Natural killer cell (primary cell): ENCODE measurements at regions not wholly inside any gene's neighbourhood (a gene's known extent, or its start where the extent isn't known, plus 50 kb on each side); places are given as distances from the start of the nearest gene placed in this dataset.

Source experiments
- ATAC-seq, 3 donors: fragments of 150-1000 bp in 2 of 3; fragments of 200-7000 bp in 1 of 3; cut with Tn5 transposase; 1 replicate in 1 of 3; 2 replicates in 2 of 3; pipeline ENCODE4 v1.10.0; 2021; ENCODE audit warnings: mild to moderate bottlenecking in 2 of 3, moderate library complexity in 2 of 3
- DNase-seq, 2 donors: peaks; one replicate each; pipeline versions ENCODE4 v3.0.0 to v3.0.0-alpha.2; 2013 to 2021; ENCODE audit warnings: mixed read lengths in 1 of 2
- H3K27ac ChIP-seq: one replicate; pipeline ENCODE4 v1.5.1; 2013; ENCODE audit warnings: mild to moderate bottlenecking, low read length
- H3K27me3 ChIP-seq: one replicate; pipeline ENCODE4 v1.6.1; 2013; ENCODE audit warnings: low read length; ENCODE audit not compliant: control insufficient read depth, insufficient read depth
- H3K36me3 ChIP-seq: one replicate; pipeline ENCODE4 v1.6.1; 2013; ENCODE audit warnings: low read length; ENCODE audit not compliant: control insufficient read depth, insufficient read depth
- H3K4me1 ChIP-seq: one replicate; pipeline ENCODE4 v1.6.1; 2013; ENCODE audit warnings: low read length; ENCODE audit not compliant: control insufficient read depth, insufficient read depth
- H3K4me3 ChIP-seq: one replicate; pipeline ENCODE4 v1.5.1; 2013; ENCODE audit warnings: low read length
- H3K9me3 ChIP-seq: one replicate; pipeline ENCODE4 v1.6.1; 2013; ENCODE audit warnings: low read length; ENCODE audit not compliant: control insufficient read depth, insufficient read depth
- H3K27ac Mint-ChIP-seq, 2 donors: one replicate each; pipeline ENCODE4 v1.8.0; 2022; ENCODE audit warnings: mild to moderate bottlenecking in 2 of 2, mixed read lengths in 2 of 2, moderate library complexity in 1 of 2
- H3K27me3 Mint-ChIP-seq, 2 donors: one replicate each; pipeline ENCODE4 v1.8.0; 2022; ENCODE audit warnings: low read depth in 2 of 2, mixed read lengths in 2 of 2
- H3K36me3 Mint-ChIP-seq: one replicate; pipeline ENCODE4 v1.8.0; 2022; ENCODE audit warnings: mixed read lengths
- H3K4me1 Mint-ChIP-seq, 2 donors: one replicate each; pipeline ENCODE4 v1.8.0; 2022; ENCODE audit warnings: mixed read lengths in 2 of 2
- H3K4me3 Mint-ChIP-seq: one replicate; pipeline ENCODE4 v1.8.0; 2022; ENCODE audit warnings: mild to moderate bottlenecking, moderate library complexity, mixed read lengths
- H3K9me3 Mint-ChIP-seq, 2 donors: one replicate each; pipeline ENCODE4 v1.8.0; 2022; ENCODE audit warnings: mixed read lengths in 2 of 2
- CTCF ChIP-seq: fragments of 200-600 bp; IDR thresholded peaks from one replicate; pipeline ENCODE4 v1.8.0; 2022; ENCODE audit warnings: antibody characterized with exemption
- WGBS: methylation state at CpG from one replicate; pipeline ENCODE4 v1.1.7; 2013; ENCODE audit warnings: missing lambda C conversion rate; ENCODE audit not compliant: insufficient coverage; 5-methylcytosine and 5-hydroxymethylcytosine counted together
- intact Hi-C: fragments of 100-400 bp; cut with micrococcal nuclease; formaldehyde crosslinking; loops from one replicate; pipeline ENCODE4 v1.14.2; 2022

- WGBS, result 74% methylated on average over 3 of the region's 3 CpGs
- no peak for TF ChIP-seq CTCF
These were observed 167.6 kb upstream of the MSX2 start for GRCh38 chr5:174556756-174557155.

GRCh38 chr5:174558190-174558589 is 166.2 kb upstream of the MSX2 start:
- TF ChIP-seq CTCF, result no peak

More at GRCh38 chr5:174556756-174557155, 167.6 kb upstream of the MSX2 start:
- Histone ChIP-seq H3K27me3 (no peaks in the 10 kb centered on the region), H3K36me3 (no peaks in the 10 kb centered on the region), H3K27ac (no peak overlapping the region), H3K4me3 (no peak overlapping the region), H3K4me1 (no peaks in the 10 kb centered on the region), H3K9me3 (no peaks in the 10 kb centered on the region)
- H3K4me1 Mint-ChIP-seq, result no peaks in the 10 kb centered on the region
- intact Hi-C loops, result no loop called here
- no peaks in the 10 kb centered on the region for H3K36me3 Mint-ChIP-seq
- H3K4me3 Mint-ChIP-seq, result no peak overlapping the region
- no peak for ATAC-seq
- H3K27ac Mint-ChIP-seq, result no peak overlapping the region
- DNase-seq, result no peak
- H3K9me3 Mint-ChIP-seq, result peaks cover 3 to 5% of the 10 kb centered on the region in 2 donors
- peaks cover 0 to 6% of the 10 kb centered on the region in 2 donors for H3K27me3 Mint-ChIP-seq

DNA sequence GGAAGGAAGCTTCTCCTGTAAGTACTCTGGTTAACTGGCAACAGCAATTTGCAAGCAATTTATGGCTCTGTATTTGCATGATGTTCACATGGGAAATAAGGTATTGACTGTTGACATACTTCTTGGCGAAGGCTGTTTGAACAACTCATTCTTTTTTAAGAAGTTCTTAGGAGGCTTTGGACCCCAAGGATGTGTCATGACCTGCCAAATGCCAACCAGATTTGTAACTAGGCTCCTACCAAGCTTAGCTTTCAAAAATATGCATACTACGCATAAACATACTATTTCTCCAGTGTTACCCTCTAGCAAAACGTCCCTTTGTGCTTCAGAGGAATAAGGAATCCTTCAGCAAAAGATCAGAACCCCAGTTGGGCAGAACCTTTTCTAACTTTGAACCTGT is 165.2 kb upstream of the MSX2 start:
- Mint-ChIP-seq H3K36me3 (no peaks in the 10 kb centered on the region), H3K4me1 (no peaks in the 10 kb centered on the region), H3K27ac (no peak overlapping the region), H3K4me3 (no peak overlapping the region), H3K9me3 (peaks cover 3 to 5% of the 10 kb centered on the region in 2 donors), H3K27me3 (peaks cover 0 to 9% of the 10 kb centered on the region in 2 donors)
- Histone ChIP-seq H3K36me3 (no peaks in the 10 kb centered on the region), H3K4me1 (no peaks in the 10 kb centered on the region), H3K27ac (no peak overlapping the region), H3K9me3 (no peaks in the 10 kb centered on the region), H3K4me3 (no peak overlapping the region), H3K27me3 (no peaks in the 10 kb centered on the region)
- DNase-seq (no peak), ATAC-seq (no peak)
- TF ChIP-seq CTCF, result no peak
- 77% methylated on average over 3 of the region's 3 CpGs for WGBS
- intact Hi-C loops, result no loop called here

More at GRCh38 chr5:174558190-174558589, 166.2 kb upstream of the MSX2 start:
- intact Hi-C loops, result no loop called here
- Histone ChIP-seq H3K27me3 (no peaks in the 10 kb centered on the region), H3K4me3 (no peak overlapping the region), H3K9me3 (no peaks in the 10 kb centered on the region), H3K4me1 (no peaks in the 10 kb centered on the region), H3K27ac (no peak overlapping the region), H3K36me3 (no peaks in the 10 kb centered on the region)
- WGBS, result 60% methylated on average over 1 of the region's 1 CpG
- no peak for DNase-seq
- Mint-ChIP-seq H3K27ac (no peak overlapping the region), H3K9me3 (peaks cover 3 to 5% of the 10 kb centered on the region in 2 donors), H3K4me1 (no peaks in the 10 kb centered on the region), H3K36me3 (no peaks in the 10 kb centered on the region), H3K27me3 (peaks cover 0 to 9% of the 10 kb centered on the region in 2 donors), H3K4me3 (no peak overlapping the region)
- ATAC-seq, result no peak

DNA sequence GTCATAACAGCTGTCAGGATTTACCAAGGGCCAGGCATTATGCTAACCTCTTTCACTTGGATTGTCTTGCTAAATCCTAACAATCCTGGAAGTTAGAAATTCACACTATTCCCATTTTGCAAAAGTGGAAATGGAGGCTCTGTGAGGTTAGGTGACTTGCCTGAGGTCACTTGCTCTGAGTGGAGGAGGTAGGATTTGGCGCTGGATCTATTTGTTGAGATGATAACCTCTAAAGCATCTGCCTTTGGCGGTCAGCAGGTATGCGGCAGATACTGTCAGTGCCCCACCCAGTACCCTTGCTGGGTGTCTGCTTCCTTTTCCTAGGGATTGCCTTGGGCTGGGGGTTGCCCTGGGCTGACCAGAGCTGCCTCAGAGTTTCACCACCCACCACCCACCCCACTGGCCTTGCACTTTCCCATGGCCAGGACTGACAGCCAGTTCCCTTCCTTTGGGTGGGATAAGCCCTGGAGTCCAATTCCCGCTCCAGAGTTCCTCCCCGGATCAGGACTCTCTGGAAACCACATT is 164.8 kb upstream of the MSX2 start:
- 90% methylated on average over 5 of the region's 5 CpGs for WGBS
- no peak for TF ChIP-seq CTCF
- H3K4me3 Mint-ChIP-seq, result no peak overlapping the region
- H3K4me1 Mint-ChIP-seq, result no peaks in the 10 kb centered on the region
- peaks cover 0 to 9% of the 10 kb centered on the region in 2 donors for H3K27me3 Mint-ChIP-seq
- DNase-seq (no peak), ATAC-seq (no peak)
- H3K27ac Mint-ChIP-seq, result no peak overlapping the region
- H3K36me3 Mint-ChIP-seq, result no peaks in the 10 kb centered on the region
- no peak overlapping the region for H3K4me3 ChIP-seq
- intact Hi-C loops, result no loop called here
- H3K9me3 ChIP-seq, result no peaks in the 10 kb centered on the region
- H3K27ac ChIP-seq, result no peak overlapping the region
- no peaks in the 10 kb centered on the region for H3K4me1 ChIP-seq
- no peaks in the 10 kb centered on the region for H3K27me3 ChIP-seq
- no peaks in the 10 kb centered on the region for H3K36me3 ChIP-seq
- H3K9me3 Mint-ChIP-seq, result peaks cover 3 to 5% of the 10 kb centered on the region in 2 donors
